Small intestine (tissue), 7 donors: ENCODE measurements at regions not wholly inside any gene's neighbourhood (a gene's known extent, or its start where the extent isn't known, plus 50 kb on each side); places are given as distances from the start of the nearest gene placed in this dataset.

Experiments
- DNase-seq, 2 donors: peaks; one replicate each; pipeline versions ENCODE4 v3.0.0 to v3.0.0-alpha.2; 2013
- FAIRE-seq: peaks from 2 replicates; lab custom pipeline; 2012; peaks lifted over from hg19 to GRCh38; lab: Jason Lieb, UNC
- H3K27ac ChIP-seq, 3 donors: one replicate each; pipeline ENCODE4 v1.5.1; 2013; ENCODE audit warnings: low read length in 2 of 3, mild to moderate bottlenecking in 2 of 3, control low read depth in 1 of 3, inconsistent platforms in 1 of 3, low read depth in 1 of 3, moderate library complexity in 1 of 3
- H3K27me3 ChIP-seq, 3 donors: one replicate each; pipeline ENCODE4 v1.6.1; 2013; ENCODE audit warnings: low read length in 3 of 3, inconsistent platforms in 1 of 3; ENCODE audit not compliant: control insufficient read depth in 3 of 3, insufficient read depth in 3 of 3
- H3K36me3 ChIP-seq, 3 donors: one replicate each; pipeline ENCODE4 v1.6.1; 2013; ENCODE audit warnings: low read length in 3 of 3, inconsistent platforms in 1 of 3, low read depth in 1 of 3, mild to moderate bottlenecking in 1 of 3, moderate library complexity in 1 of 3; ENCODE audit not compliant: control insufficient read depth in 3 of 3, insufficient read depth in 2 of 3
- H3K4me1 ChIP-seq, 3 donors: one replicate each; pipeline ENCODE4 v1.6.1; 2013; ENCODE audit warnings: low read length in 2 of 3, inconsistent platforms in 1 of 3, low read depth in 1 of 3, mild to moderate bottlenecking in 1 of 3, moderate library complexity in 1 of 3; ENCODE audit not compliant: control insufficient read depth in 3 of 3, insufficient read depth in 2 of 3
- H3K4me3 ChIP-seq, 3 donors: one replicate each; pipeline ENCODE4 v1.5.1; 2013; ENCODE audit warnings: low read length in 3 of 3, control low read depth in 1 of 3, inconsistent platforms in 1 of 3, low read depth in 1 of 3, mild to moderate bottlenecking in 1 of 3, moderate library complexity in 1 of 3
- H3K9me3 ChIP-seq, 2 donors: one replicate each; pipeline ENCODE4 v1.6.1; 2013; ENCODE audit warnings: low read depth in 1 of 2, low read length in 1 of 2; ENCODE audit not compliant: control insufficient read depth in 2 of 2, insufficient read depth in 1 of 2
- WGBS, 3 donors: extraction: QIAGEN DNeasy Blood & Tissue Kit; methylation state at CpG; one replicate each; pipeline ENCODE4 v1.1.7; 2013; 5-methylcytosine and 5-hydroxymethylcytosine counted together
- donor health status: healthy with polysubstance abuse.
- donor health status: control.
- donor health status: control.
- donor health status: Bipolar disorder and iron deficiency.
- donor health status: healthy.

DNA sequence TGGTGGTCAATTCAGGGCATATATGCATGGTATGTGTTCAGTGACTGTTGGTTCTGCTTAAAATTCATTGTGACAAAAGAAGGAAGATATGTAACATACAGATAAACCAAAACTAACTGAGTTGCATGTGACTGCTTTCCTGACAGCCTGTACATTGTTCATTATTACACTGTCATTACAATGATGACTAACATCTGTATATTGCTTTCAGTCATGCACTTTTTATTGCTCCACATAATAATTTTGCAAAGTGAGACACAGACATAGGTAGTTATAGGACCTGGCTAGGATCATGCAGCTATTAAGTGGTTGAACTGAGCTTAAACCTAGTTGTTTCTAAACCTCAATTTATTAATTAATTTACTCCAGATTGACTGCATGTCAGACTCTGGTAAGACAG lies 703.2 kb downstream of the HDGFL1 start:
- H3K4me1 ChIP-seq, result no peaks in the 10 kb centered on the region
- no peak overlapping the region for H3K4me3 ChIP-seq
- FAIRE-seq (no peak), DNase-seq (peak in 1 of 2 donors; percentile 41)
- peaks cover 0 to 4% (median 0%) of the 10 kb centered on the region in 3 donors for H3K27me3 ChIP-seq
- H3K36me3 ChIP-seq, result no peaks in the 10 kb centered on the region
- H3K9me3 ChIP-seq, result no peaks in the 10 kb centered on the region
- no peak overlapping the region for H3K27ac ChIP-seq

DNA sequence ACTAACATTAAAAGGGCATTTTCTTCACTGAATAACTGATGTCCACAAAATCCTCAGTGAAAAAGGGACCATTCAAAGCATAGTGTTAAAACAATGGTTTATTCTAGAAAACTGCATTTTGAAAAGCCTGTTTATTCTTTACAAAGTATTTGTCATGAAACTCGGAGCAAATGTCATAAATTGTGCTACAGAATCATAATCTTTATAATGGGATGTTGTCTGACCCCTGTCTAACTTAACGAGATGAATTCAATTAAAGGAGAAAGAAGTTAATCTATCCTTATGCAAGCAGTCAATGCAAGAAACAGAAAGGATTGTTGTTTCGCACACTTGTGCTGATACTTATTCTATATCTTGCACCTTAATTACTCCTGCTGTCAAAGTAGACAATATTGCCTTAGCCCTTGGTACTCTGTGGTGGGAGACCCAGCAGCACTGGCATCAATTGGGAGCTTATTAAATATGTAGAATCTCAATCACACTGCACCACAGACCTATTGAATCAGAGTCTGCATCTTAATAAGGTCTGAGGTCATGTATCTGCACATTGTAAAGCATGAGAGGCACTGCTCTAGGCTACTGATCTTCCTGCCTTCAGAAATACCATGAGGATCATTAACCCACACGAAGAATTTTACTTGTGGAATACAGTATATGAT lies 708.3 kb downstream of the HDGFL1 start:
- H3K36me3 ChIP-seq, result no peaks in the 10 kb centered on the region
- no peak overlapping the region for H3K27ac ChIP-seq
- no peak for FAIRE-seq
- WGBS, 3 donors, result 65 to 73% (median 71%) methylated on average over 4 of the region's 4 CpGs
- no peak for DNase-seq
- H3K4me3 ChIP-seq, result no peak overlapping the region
- H3K4me1 ChIP-seq, result no peaks in the 10 kb centered on the region
- H3K27me3 ChIP-seq, result no peaks in the 10 kb centered on the region
- H3K9me3 ChIP-seq, result no peaks in the 10 kb centered on the region

DNA sequence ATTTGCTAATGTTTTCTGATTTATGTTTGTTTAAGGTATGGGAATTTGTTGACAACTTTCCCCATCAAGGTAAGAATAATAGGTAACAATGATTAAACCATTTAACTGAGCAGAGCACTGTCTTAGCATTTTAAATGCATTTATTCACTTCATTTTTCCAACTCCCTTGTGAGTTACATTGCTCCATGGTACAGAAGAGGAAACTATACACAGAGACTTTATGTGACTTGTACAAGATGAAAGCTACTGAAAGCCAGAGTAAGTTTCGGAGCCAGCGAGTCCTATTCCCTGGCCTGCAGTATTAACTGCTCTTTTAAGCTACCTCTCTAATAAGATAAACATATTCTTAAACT lies 708.8 kb downstream of the HDGFL1 start:
- Histone ChIP-seq H3K9me3 (no peaks in the 10 kb centered on the region), H3K27me3 (no peaks in the 10 kb centered on the region), H3K4me1 (no peaks in the 10 kb centered on the region), H3K27ac (no peak overlapping the region), H3K36me3 (no peaks in the 10 kb centered on the region), H3K4me3 (no peak overlapping the region)
- WGBS, 3 donors, result 90 to 93% (median 92%) methylated on average over 2 of the region's 2 CpGs
- FAIRE-seq (no peak), DNase-seq (no peak)

DNA sequence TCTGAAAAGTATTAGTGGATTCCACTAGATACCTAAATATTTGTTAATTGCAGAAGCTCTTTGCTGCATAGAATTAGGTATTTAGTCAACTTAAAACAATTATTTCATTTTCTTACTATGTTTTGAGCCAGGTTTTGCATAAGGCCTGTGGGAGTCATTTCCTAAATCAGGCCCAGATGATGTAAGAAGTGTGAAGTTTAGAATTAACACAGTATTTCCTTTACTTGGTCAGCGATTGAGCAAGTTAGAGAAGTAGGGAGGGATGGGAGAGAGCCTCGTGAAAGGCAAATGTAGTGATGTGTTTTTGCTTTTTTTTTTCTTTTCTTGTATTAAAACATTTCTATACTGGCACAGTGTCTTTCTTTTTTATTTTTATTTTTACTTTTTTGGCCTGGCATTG lies 711.1 kb downstream of the HDGFL1 start:
- Histone ChIP-seq H3K4me3 (no peak overlapping the region), H3K27me3 (no peaks in the 10 kb centered on the region), H3K4me1 (no peaks in the 10 kb centered on the region), H3K9me3 (no peaks in the 10 kb centered on the region), H3K27ac (no peak overlapping the region), H3K36me3 (no peaks in the 10 kb centered on the region)
- FAIRE-seq, result no peak
- WGBS, 3 donors, result 75 to 81% (median 81%) methylated on average over 2 of the region's 2 CpGs
- no peak for DNase-seq

DNA sequence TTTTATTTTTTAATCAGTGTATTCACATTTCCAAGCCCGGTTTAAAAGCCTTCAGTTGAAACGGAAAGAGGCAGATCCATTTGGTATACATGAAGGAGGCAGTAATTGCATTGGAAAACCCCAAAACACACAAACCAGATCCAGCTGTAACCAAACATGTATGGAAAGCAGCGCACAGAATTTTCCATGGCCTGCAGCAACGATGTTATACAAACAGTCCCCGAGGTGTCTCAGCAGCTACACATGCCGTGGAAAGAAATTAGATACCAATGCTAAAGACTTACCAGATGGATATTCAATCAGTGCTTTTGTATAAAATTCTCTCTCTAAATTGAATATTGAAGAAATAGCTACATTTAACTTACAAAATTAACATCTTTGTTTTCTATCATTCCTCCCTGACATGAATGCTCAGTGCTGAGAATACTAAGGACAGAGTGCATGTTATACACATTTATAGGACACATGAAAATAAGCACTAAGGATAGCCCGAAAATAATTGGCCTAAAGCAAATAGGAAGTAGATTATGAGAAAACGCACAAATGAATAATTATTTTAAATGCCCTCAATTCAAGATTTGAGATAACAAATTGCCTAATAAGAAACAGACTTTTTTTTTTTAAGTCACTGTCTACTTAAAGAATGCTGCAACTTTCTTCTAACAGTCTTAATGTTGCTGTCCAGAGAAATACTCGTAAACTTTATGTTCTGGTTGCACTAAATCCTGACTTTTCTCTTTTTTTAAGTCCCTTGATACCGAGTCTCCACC lies 713.1 kb downstream of the HDGFL1 start:
- H3K27me3 ChIP-seq, result no peaks in the 10 kb centered on the region
- H3K36me3 ChIP-seq, result no peaks in the 10 kb centered on the region
- no peaks in the 10 kb centered on the region for H3K9me3 ChIP-seq
- 78 to 81% (median 79%) methylated on average over 10 of the region's 10 CpGs for WGBS, 3 donors
- no peak for DNase-seq
- no peaks in the 10 kb centered on the region for H3K4me1 ChIP-seq
- H3K4me3 ChIP-seq, result no peak overlapping the region
- no peak overlapping the region for H3K27ac ChIP-seq
- no peak for FAIRE-seq

DNA sequence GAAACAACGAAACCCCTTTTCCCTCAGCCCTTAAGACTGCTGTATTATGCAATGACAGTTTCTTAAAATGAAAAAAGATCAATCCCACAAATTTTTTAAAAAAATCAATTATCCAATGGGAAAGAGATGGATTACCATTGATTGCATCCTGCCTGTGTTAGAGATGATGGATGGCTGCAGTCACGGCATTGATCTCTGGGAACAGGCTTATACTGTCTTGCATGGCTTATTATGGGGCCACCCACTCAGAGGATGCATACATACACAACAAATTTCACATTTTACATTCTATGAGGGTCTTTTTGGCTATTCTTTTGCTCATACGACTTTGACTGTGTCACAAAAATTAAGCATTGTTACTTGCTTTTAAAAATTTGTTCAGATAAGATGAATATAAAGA lies 724.3 kb downstream of the HDGFL1 start:
- Histone ChIP-seq H3K4me1 (no peaks in the 10 kb centered on the region), H3K36me3 (no peaks in the 10 kb centered on the region), H3K27ac (no peak overlapping the region), H3K27me3 (no peaks in the 10 kb centered on the region), H3K9me3 (peaks cover 0 to 4% of the 10 kb centered on the region in 2 donors), H3K4me3 (no peak overlapping the region)
- FAIRE-seq (no peak), DNase-seq (no peak)
- WGBS, 3 donors, result 70 to 75% (median 74%) methylated on average over 3 of the region's 3 CpGs

DNA sequence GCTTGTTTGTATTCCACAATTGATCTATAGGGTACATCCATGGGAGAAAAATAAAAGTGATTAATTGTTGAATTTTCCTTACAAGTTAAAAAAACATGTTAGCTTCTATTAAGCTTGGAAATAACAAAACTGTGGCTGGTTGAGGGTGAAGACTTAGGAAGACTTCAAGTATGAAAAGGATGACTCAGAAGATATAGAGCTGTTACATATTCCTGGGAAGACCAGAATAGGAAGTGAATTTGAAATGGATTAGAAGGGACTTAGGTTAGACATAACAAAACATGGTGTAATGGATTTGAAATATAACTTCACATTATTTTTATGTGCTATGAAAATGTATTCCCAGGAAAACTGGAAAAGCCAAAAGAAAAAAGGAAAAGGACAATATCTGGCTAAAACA lies 732.2 kb downstream of the HDGFL1 start:
- FAIRE-seq (no peak), DNase-seq (no peak)
- no peaks in the 10 kb centered on the region for H3K27me3 ChIP-seq
- no peak overlapping the region for H3K4me3 ChIP-seq
- H3K27ac ChIP-seq, result no peak overlapping the region
- H3K36me3 ChIP-seq, result no peaks in the 10 kb centered on the region
- peaks cover 0 to 5% of the 10 kb centered on the region in 2 donors for H3K9me3 ChIP-seq
- no peaks in the 10 kb centered on the region for H3K4me1 ChIP-seq

DNA sequence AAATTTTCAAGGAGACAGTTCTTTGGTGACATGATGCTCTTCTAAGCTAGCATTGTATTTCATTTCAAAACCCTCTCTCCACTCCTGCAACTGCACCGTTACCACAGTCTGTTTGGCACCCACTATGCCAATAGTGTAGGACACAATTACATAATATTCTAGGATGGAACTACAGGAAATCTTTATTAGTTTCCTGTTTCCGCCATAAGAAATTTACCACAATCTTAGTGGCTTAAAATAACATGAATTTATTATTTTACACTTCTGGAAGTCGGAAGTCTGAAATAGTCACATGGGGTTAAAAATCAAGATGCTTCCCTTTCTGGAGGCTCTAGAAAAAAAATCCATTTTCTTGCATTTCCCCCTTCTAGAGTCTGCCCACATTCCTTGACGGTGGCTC lies 733.1 kb downstream of the HDGFL1 start:
- WGBS, 3 donors, result 67 to 86% (median 67%) methylated on average over 4 of the region's 4 CpGs
- DNase-seq (no peak), FAIRE-seq (no peak)
- Histone ChIP-seq H3K27me3 (no peaks in the 10 kb centered on the region), H3K4me3 (no peak overlapping the region), H3K36me3 (no peaks in the 10 kb centered on the region), H3K4me1 (no peaks in the 10 kb centered on the region), H3K9me3 (peaks cover 0 to 5% of the 10 kb centered on the region in 2 donors), H3K27ac (no peak overlapping the region)
